ENCODE measurements at regions not wholly inside any gene's neighbourhood (a gene's known extent, or its start where the extent isn't known, plus 50 kb on each side); places are given as distances from the start of the nearest gene placed in this dataset.

- no peak for TF ChIP-seq CTCF (conservative IDR thresholded peaks at IDR 0.05; ENCODE audit: control insufficient read depth, insufficient read depth, low read depth, low read length)
- DNase-seq (ENCODE audit: low read depth): no peak
- H3K4me3 ChIP-seq (ENCODE audit: control insufficient read depth, low read depth, low read length): no peak overlapping the region
These were observed 86.1 kb upstream of the SCG2 start for GRCh38 chr2:223688094-223688835.

- no peak for TF ChIP-seq CTCF (conservative IDR thresholded peaks at IDR 0.05; ENCODE audit: control insufficient read depth, insufficient read depth, low read depth, low read length)
- no peak overlapping the region for H3K4me3 ChIP-seq (ENCODE audit: control insufficient read depth, low read depth, low read length)
- DNase-seq (ENCODE audit: low read depth): no peak
These were observed 79.0 kb upstream of the SCG2 start for GRCh38 chr2:223681125-223681524.

GRCh38 chr2:223674998-223675609 is 72.9 kb upstream of the SCG2 start:
- peak; percentile 85 for TF ChIP-seq CTCF (conservative IDR thresholded peaks at IDR 0.05; ENCODE audit: control insufficient read depth, insufficient read depth, low read depth, low read length)
- DNase-seq (ENCODE audit: low read depth): peak; percentile 62
- no peak overlapping the region for H3K4me3 ChIP-seq (ENCODE audit: control insufficient read depth, low read depth, low read length)

- H3K4me3 ChIP-seq (ENCODE audit: control insufficient read depth, low read depth, low read length): no peak overlapping the region
- TF ChIP-seq CTCF (conservative IDR thresholded peaks at IDR 0.05; ENCODE audit: control insufficient read depth, insufficient read depth, low read depth, low read length): no peak
- DNase-seq (ENCODE audit: low read depth): peak; percentile 68
These were observed 67.5 kb upstream of the SCG2 start for GRCh38 chr2:223669453-223670225.

- no peak for TF ChIP-seq CTCF (conservative IDR thresholded peaks at IDR 0.05; ENCODE audit: control insufficient read depth, insufficient read depth, low read depth, low read length)
These were observed 66.3 kb upstream of the SCG2 start for GRCh38 chr2:223668302-223668998.

GRCh38 chr2:223654384-223654915 is 52.3 kb upstream of the SCG2 start:
- peak; percentile 45 for DNase-seq (ENCODE audit: low read depth)
- no peak for TF ChIP-seq CTCF (conservative IDR thresholded peaks at IDR 0.05; ENCODE audit: control insufficient read depth, insufficient read depth, low read depth, low read length)
- no peak overlapping the region for H3K4me3 ChIP-seq (ENCODE audit: control insufficient read depth, low read depth, low read length)

More at GRCh38 chr2:223668302-223668998, 66.3 kb upstream of the SCG2 start:
- no peak overlapping the region for H3K4me3 ChIP-seq (ENCODE audit: control insufficient read depth, low read depth, low read length)
- DNase-seq (ENCODE audit: low read depth): peak; percentile 16
